Ecto neural progenitor cell (in vitro differentiated cells): ENCODE measurements at regions not wholly inside any gene's neighbourhood (a gene's known extent, or its start where the extent isn't known, plus 50 kb on each side); places are given as distances from the start of the nearest gene placed in this dataset.
"Not testable (repeated sequence)": the region's sequence is repeated elsewhere in the genome, so short reads cannot be mapped to it uniquely, and the experiment has no call there.

Experiments used
- DNase-seq: peaks from one replicate; pipeline ENCODE4 v3.0.0-alpha.2; 2018; ENCODE audit warnings: low spot score

GRCh38 chr7:101708223-101708622, 79.1 kb upstream of the MYL10 start:
- DNase-seq = no peak

- no peak for DNase-seq
These were observed 83.6 kb upstream of the MYL10 start for GRCh38 chr7:101712652-101713051.

GRCh38 chr7:101714097-101714496, 85.0 kb upstream of the MYL10 start:
- DNase-seq = no peak

GRCh38 chr7:101717628-101718357, 88.7 kb upstream of the MYL10 start:
- no peak for DNase-seq

GRCh38 chr7:101718363-101719122, 89.4 kb upstream of the MYL10 start:
- DNase-seq = no peak

GRCh38 chr7:101719123-101719470, 90.0 kb upstream of the MYL10 start:
- no peak for DNase-seq

GRCh38 chr7:101720324-101720723, 91.2 kb upstream of the MYL10 start:
- no peak for DNase-seq

GRCh38 chr7:101722247-101722646, 93.2 kb upstream of the MYL10 start:
- no peak for DNase-seq

- DNase-seq = no peak
These were observed 93.6 kb upstream of the CUX1 start for GRCh38 chr7:101723835-101724234.

GRCh38 chr7:101724957-101725356, 92.5 kb upstream of the CUX1 start:
- DNase-seq = no peak

- no peak for DNase-seq
These were observed 91.5 kb upstream of the CUX1 start for GRCh38 chr7:101725921-101726320.

GRCh38 chr7:101727184-101727583, 90.2 kb upstream of the CUX1 start:
- DNase-seq = no peak

- no peak for DNase-seq
These were observed 89.3 kb upstream of the CUX1 start for GRCh38 chr7:101728128-101728527.

- DNase-seq = not testable (repeated sequence)
These were observed 88.6 kb upstream of the CUX1 start for GRCh38 chr7:101728873-101729240.

- no peak for DNase-seq
These were observed 88.1 kb upstream of the CUX1 start for GRCh38 chr7:101729241-101729883.

- DNase-seq = no peak
These were observed 85.8 kb upstream of the CUX1 start for GRCh38 chr7:101731502-101732084.

- DNase-seq = peak; percentile 79
These were observed 83.5 kb upstream of the CUX1 start for GRCh38 chr7:101733713-101734475.

- DNase-seq = no peak
These were observed 81.3 kb upstream of the CUX1 start for GRCh38 chr7:101736084-101736483.

GRCh38 chr7:101739775-101740398, 77.5 kb upstream of the CUX1 start:
- no peak for DNase-seq

- DNase-seq = no peak
These were observed 76.3 kb upstream of the CUX1 start for GRCh38 chr7:101740981-101741725.
